MG63 (cell line): ENCODE measurements at regions not wholly inside any gene's neighbourhood (a gene's known extent, or its start where the extent isn't known, plus 50 kb on each side); places are given as distances from the start of the nearest gene placed in this dataset.

Experiments
- DNase-seq: peaks from one replicate; pipeline ENCODE4 v3.0.0-alpha.2; 2020
- H3K27me3 ChIP-seq: fragments of 250-450 bp; sonication (Bioruptor Pico); 2 replicates; pipeline ENCODE4 v1.5.1; 2020; ENCODE audit warnings: mild to moderate bottlenecking, moderate library complexity
- H3K36me3 ChIP-seq: fragments of 250-450 bp; sonication (Bioruptor Pico); 2 replicates; pipeline ENCODE4 v1.5.1; 2020; ENCODE audit warnings: mild to moderate bottlenecking, moderate library complexity
- H3K4me3 ChIP-seq: fragments of 250-450 bp; sonication (Bioruptor Pico); 2 replicates; pipeline ENCODE4 v1.5.1; 2020; ENCODE audit warnings: mild to moderate bottlenecking, moderate library complexity
- H3K9me3 ChIP-seq: fragments of 250-450 bp; sonication (Bioruptor Pico); 2 replicates; pipeline ENCODE4 v1.5.1; 2020; ENCODE audit warnings: mild to moderate bottlenecking, moderate library complexity

- H3K4me3 ChIP-seq: no peak overlapping the region
- DNase-seq: no peak
- H3K9me3 ChIP-seq: no peaks in the 10 kb centered on the region
- no peaks in the 10 kb centered on the region for H3K27me3 ChIP-seq
- H3K36me3 ChIP-seq: no peaks in the 10 kb centered on the region
Observed at GRCh38 chr9:105048331-105048730, 120.4 kb upstream of the ABCA1 start.

- no peaks in the 10 kb centered on the region for H3K9me3 ChIP-seq
- no peak overlapping the region for H3K4me3 ChIP-seq
- no peaks in the 10 kb centered on the region for H3K27me3 ChIP-seq
- DNase-seq: no peak
- no peaks in the 10 kb centered on the region for H3K36me3 ChIP-seq
Observed at GRCh38 chr9:105050296-105050695, 122.3 kb upstream of the ABCA1 start.

GRCh38 chr9:105051897-105052296 is 123.9 kb upstream of the ABCA1 start:
- H3K4me3 ChIP-seq: no peak overlapping the region
- no peaks in the 10 kb centered on the region for H3K36me3 ChIP-seq
- DNase-seq: no peak
- H3K27me3 ChIP-seq: no peaks in the 10 kb centered on the region
- no peaks in the 10 kb centered on the region for H3K9me3 ChIP-seq

- Histone ChIP-seq H3K27me3 (no peaks in the 10 kb centered on the region), H3K36me3 (no peaks in the 10 kb centered on the region), H3K4me3 (no peak overlapping the region), H3K9me3 (no peaks in the 10 kb centered on the region)
- no peak for DNase-seq
Observed at GRCh38 chr9:105052346-105052745, 124.4 kb upstream of the ABCA1 start.

GRCh38 chr9:105053209-105053652 is 125.3 kb upstream of the ABCA1 start:
- no peaks in the 10 kb centered on the region for H3K9me3 ChIP-seq
- peak; percentile 19 for DNase-seq
- H3K4me3 ChIP-seq: no peak overlapping the region
- H3K27me3 ChIP-seq: no peaks in the 10 kb centered on the region
- no peaks in the 10 kb centered on the region for H3K36me3 ChIP-seq

- Histone ChIP-seq H3K27me3 (no peaks in the 10 kb centered on the region), H3K9me3 (no peaks in the 10 kb centered on the region), H3K4me3 (no peak overlapping the region), H3K36me3 (no peaks in the 10 kb centered on the region)
- no peak for DNase-seq
Observed at GRCh38 chr9:105054491-105054890, 126.5 kb upstream of the ABCA1 start.

- H3K9me3 ChIP-seq: peaks cover 3% of the 10 kb centered on the region; the same call in 1 of the 2 replicates
- DNase-seq: no peak
- no peaks in the 10 kb centered on the region for H3K36me3 ChIP-seq
- H3K27me3 ChIP-seq: no peaks in the 10 kb centered on the region
- H3K4me3 ChIP-seq: no peak overlapping the region
Observed at GRCh38 chr9:105055917-105056316, 128.0 kb upstream of the ABCA1 start.

GRCh38 chr9:105057551-105057950 is 129.6 kb upstream of the ABCA1 start:
- Histone ChIP-seq H3K36me3 (no peaks in the 10 kb centered on the region), H3K27me3 (no peaks in the 10 kb centered on the region), H3K4me3 (no peak overlapping the region), H3K9me3 (peaks cover 4% of the 10 kb centered on the region; the same call in 1 of the 2 replicates)
- no peak for DNase-seq

- no peak for DNase-seq
- no peaks in the 10 kb centered on the region for H3K36me3 ChIP-seq
- no peaks in the 10 kb centered on the region for H3K27me3 ChIP-seq
- no peak overlapping the region for H3K4me3 ChIP-seq
- peaks cover 4% of the 10 kb centered on the region; the same call in 1 of the 2 replicates for H3K9me3 ChIP-seq
Observed at GRCh38 chr9:105059252-105059651, 131.3 kb upstream of the ABCA1 start.

GRCh38 chr9:105062222-105062855 is 134.4 kb upstream of the ABCA1 start:
- Histone ChIP-seq H3K27me3 (no peaks in the 10 kb centered on the region), H3K9me3 (peaks cover 4% of the 10 kb centered on the region; the same call in 1 of the 2 replicates), H3K36me3 (no peaks in the 10 kb centered on the region), H3K4me3 (no peak overlapping the region)
- DNase-seq: no peak

GRCh38 chr9:105064248-105065097 is 136.5 kb upstream of the ABCA1 start:
- H3K4me3 ChIP-seq: no peak overlapping the region

GRCh38 chr9:105065098-105066088 is 137.4 kb upstream of the ABCA1 start:
- no peaks in the 10 kb centered on the region for H3K27me3 ChIP-seq
- no peak for DNase-seq
- H3K4me3 ChIP-seq: no peak overlapping the region
- no peaks in the 10 kb centered on the region for H3K36me3 ChIP-seq
- peaks cover 10% of the 10 kb centered on the region for H3K9me3 ChIP-seq

More at GRCh38 chr9:105064248-105065097, 136.5 kb upstream of the ABCA1 start:
- no peaks in the 10 kb centered on the region for H3K36me3 ChIP-seq
- peaks cover 10% of the 10 kb centered on the region for H3K9me3 ChIP-seq
- no peaks in the 10 kb centered on the region for H3K27me3 ChIP-seq
- DNase-seq: peak; percentile 93

GRCh38 chr9:105066275-105066865 is 138.4 kb upstream of the ABCA1 start:
- Histone ChIP-seq H3K36me3 (no peaks in the 10 kb centered on the region), H3K27me3 (no peaks in the 10 kb centered on the region), H3K9me3 (peaks cover 6% of the 10 kb centered on the region; the same call in 1 of the 2 replicates), H3K4me3 (no peak overlapping the region)
- DNase-seq: no peak

- Histone ChIP-seq H3K36me3 (no peaks in the 10 kb centered on the region), H3K27me3 (no peaks in the 10 kb centered on the region), H3K9me3 (peaks cover 6% of the 10 kb centered on the region; the same call in 1 of the 2 replicates), H3K4me3 (no peak overlapping the region)
- DNase-seq: no peak
Observed at GRCh38 chr9:105067895-105068580, 140.1 kb upstream of the ABCA1 start.

- Histone ChIP-seq H3K36me3 (no peaks in the 10 kb centered on the region), H3K9me3 (peaks cover 6% of the 10 kb centered on the region; the same call in 1 of the 2 replicates), H3K27me3 (no peaks in the 10 kb centered on the region), H3K4me3 (no peak overlapping the region)
- no peak for DNase-seq
Observed at GRCh38 chr9:105069285-105069684, 141.3 kb upstream of the ABCA1 start.

- no peaks in the 10 kb centered on the region for H3K27me3 ChIP-seq
- no peak for DNase-seq
- no peaks in the 10 kb centered on the region for H3K36me3 ChIP-seq
- H3K9me3 ChIP-seq: peaks cover 6% of the 10 kb centered on the region; the same call in 1 of the 2 replicates
- no peak overlapping the region for H3K4me3 ChIP-seq
Observed at GRCh38 chr9:105069696-105070095, 141.7 kb upstream of the ABCA1 start.
